HG03442 (cell line): ENCODE measurements at regions not wholly inside any gene's neighbourhood (a gene's known extent, or its start where the extent isn't known, plus 50 kb on each side); places are given as distances from the start of the nearest gene placed in this dataset.
"Not testable (repeated sequence)": the region's sequence is repeated elsewhere in the genome, so short reads cannot be mapped to it uniquely, and the experiment has no call there.

Source experiments
- ATAC-seq: cut with Tn5 transposase; IDR thresholded peaks from one replicate; pipeline ENCODE4 v1.9.1; 2021; ENCODE audit warnings: mild to moderate bottlenecking, moderate library complexity; ENCODE audit not compliant: unreplicated experiment

DNA sequence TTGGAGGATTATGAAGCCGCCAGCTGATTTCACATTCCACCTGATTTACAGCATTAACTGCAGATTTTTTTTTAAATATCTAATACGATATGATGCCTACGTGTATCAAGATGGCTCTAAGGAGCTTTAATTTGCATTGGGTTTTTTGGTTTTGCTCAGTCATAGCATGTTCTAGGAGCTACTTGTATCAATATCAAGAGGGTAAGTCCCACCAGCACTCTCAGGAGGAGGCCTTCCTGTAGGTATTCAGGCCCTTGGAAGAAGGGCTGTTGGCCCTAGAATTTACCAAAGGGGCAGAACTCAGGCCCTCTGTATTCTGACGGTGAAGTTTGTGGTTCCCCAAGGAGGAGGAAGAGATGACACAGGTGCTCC lies 97.2 kb upstream of the IPO5 start:
- peak; percentile 58 for ATAC-seq

- ATAC-seq: no peak
These were observed 95.3 kb upstream of the IPO5 start for GRCh38 chr13:97858161-97858560.

- ATAC-seq: no peak
These were observed 87.1 kb upstream of the IPO5 start for GRCh38 chr13:97866346-97866745.

- no peak for ATAC-seq
These were observed 86.7 kb upstream of the IPO5 start for GRCh38 chr13:97866751-97867150.

DNA sequence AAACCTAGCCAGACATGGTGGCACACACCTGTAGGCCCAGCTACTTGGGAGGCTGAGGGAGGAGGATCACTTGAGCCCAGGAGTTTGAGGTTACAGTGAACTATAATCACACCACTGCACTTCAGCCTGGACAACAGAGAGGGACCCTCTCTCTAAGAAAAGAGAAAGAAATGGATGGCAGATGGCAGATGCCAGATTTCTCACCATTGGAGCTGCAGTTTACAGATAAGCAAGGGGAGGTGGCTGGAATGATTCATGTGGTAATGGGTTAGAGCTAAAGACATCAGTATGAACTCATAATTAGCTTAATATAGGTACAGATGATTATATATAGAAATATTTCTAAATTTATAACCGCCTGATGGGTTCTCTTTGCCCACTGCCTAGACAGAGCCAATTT lies 80.1 kb upstream of the IPO5 start:
- ATAC-seq: no peak

GRCh38 chr13:97875218-97875617 lies 78.3 kb upstream of the IPO5 start:
- ATAC-seq: no peak

DNA sequence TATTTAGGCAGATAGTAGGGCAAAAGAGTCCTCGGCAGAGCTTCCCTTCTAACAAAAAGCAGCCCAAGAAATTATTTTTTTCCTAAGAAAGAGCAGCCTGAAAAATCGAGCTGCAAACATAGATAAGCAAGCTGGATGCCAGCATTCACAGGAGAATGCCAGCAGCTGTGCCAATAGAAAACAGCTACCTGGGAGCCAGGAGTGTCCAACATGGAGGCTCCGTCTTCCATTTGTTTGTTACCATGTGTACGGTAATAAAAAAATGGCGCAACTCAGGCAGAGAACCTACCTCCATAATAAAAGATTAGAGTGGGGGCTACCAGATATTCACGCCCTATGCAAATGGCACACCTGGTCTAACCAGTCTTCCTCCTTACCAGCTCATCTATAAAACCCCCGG lies 77.6 kb upstream of the IPO5 start:
- no peak for ATAC-seq

GRCh38 chr13:97878431-97879375 lies 74.8 kb upstream of the IPO5 start:
- ATAC-seq: no peak

- no peak for ATAC-seq
These were observed 73.7 kb upstream of the IPO5 start for GRCh38 chr13:97879646-97880310.

GRCh38 chr13:97880311-97880675 lies 73.2 kb upstream of the IPO5 start:
- ATAC-seq: no peak

- ATAC-seq: no peak
These were observed 71.9 kb upstream of the IPO5 start for GRCh38 chr13:97881556-97881955.

DNA sequence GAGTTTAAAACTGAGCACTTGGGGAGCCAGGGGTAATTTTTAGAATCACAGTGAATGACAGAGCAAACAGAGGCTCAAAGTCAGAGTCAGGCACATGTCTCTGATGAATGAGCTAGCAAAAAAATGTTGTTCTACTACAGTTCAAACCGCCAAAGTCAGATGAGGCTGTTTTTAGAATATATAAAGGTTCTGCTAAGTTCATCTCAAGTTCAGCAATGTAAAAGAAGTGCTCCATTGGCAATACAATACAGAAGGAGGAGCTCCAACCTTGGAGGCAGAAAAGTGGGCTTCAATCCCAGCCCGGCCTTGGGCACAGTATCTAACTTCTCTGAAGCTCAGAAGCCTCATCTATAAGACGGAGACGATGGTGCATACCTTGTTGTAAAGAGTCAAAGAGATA lies 70.1 kb upstream of the IPO5 start:
- no peak for ATAC-seq

GRCh38 chr13:97884707-97885468 lies 68.6 kb upstream of the IPO5 start:
- no peak for ATAC-seq

DNA sequence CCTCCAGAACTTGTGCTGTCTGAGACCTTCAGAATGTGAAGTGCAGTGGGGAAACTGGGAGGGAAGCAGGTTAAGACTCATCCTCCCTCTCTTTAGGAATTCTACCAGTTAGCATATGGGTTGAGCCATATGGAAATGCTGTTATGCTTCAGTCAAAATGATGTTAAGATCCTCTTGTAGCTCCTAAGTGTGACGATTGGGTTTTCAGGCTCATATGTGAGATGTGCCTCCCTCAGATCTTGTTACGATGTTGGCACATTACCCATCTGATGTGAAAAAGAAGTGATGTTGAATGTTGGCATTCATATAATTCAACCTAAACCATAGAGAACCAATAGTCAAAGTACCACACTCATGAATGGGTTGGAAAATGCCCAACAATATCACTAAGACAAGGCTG lies 67.8 kb upstream of the IPO5 start:
- no peak for ATAC-seq

DNA sequence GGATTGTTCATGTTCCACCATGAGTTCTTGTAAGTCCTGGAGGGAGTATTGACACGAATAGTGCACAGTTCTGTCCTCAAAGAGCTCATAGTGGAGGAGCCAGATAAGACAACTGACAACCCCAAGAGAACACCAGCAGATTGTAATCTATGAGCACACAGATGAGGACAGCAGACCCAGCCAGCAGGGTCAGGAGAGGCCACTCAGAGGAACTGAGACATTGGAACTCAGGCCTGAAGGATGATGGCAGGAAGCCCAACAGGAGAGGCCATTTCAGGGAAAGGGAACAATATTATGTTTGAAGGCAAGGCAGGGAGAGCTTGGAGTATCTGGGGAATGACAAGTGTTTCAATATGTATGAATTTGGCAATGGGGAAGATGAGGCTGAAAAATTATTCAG lies 63.7 kb upstream of the IPO5 start:
- no peak for ATAC-seq

GRCh38 chr13:97890573-97890972 lies 62.9 kb upstream of the IPO5 start:
- no peak for ATAC-seq

GRCh38 chr13:97891964-97892363 lies 61.5 kb upstream of the IPO5 start:
- ATAC-seq: not testable (repeated sequence)

DNA sequence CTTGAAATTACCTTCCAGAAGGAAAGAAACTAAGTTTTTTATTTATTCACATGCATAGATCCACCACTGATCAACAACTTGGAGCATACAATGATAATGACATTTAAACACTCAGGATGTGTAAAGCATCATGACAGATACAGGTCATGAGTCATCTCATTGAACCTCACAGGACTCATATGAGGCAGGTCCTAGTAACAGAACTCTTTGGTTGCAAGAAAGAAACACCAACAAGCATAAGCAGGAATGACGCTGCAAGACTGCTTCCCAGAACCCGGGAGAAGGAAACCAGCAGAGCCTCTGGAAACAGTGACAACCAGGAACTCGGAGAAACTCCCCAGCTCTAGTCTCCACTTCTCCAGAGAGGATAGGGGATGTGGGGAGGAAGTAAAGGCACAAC lies 60.8 kb upstream of the IPO5 start:
- no peak for ATAC-seq

DNA sequence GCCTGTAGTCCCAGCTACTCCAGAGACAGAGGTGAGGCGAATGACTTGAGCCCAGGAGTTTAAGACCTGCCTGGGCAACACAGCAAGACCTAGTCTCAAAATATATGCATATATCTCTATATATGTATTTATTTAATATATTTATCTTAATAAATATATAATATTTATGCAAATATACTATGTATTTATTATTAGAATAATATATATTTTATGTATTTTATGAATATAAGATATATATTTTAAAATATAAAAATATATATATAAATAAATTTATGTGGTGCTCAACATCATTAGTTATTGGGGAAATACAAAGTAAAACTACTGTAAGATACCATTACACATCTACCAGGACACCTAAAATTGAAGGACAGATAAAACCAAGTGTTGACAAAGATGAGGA lies 58.1 kb upstream of the IPO5 start:
- no peak for ATAC-seq

DNA sequence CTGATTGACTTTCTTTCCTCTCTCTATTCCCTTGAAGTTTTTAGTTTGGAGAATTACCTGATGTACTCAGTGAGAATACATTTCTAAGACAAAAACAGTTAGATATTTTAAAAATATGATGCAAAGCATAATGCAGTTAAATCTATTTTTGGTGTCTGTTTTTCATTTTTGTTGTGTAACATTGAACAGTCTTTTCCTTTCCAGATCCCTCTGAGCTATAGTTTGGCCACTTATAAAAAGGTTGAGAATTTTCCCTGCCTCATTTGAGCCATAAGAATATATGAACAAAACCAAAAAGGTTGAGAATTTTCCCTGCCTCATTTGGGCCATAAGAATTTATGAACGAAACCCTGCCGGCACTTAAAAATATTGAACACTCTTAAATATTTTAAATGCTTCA lies 57.0 kb upstream of the IPO5 start:
- ATAC-seq: no peak

DNA sequence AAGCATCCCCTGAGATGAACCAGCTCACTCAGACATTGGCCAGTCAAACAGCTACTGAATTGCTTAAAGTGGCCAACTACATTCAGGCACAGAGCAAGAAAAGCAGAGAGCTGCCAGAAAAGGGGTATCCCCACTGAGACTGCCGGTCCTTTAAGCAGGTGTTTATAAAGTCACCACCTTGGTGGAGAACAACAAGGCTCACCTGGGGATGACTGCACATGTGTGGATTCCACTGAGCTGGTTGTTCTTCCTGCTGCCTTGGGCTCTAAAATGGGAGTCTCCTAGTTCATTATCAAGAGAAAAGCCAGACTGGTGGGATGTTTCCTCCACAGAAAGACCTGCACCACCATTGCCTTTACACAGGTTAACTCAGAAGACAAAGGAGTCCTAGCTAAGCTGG lies 51.8 kb upstream of the IPO5 start:
- ATAC-seq: no peak
